ENCODE measurements at regions not wholly inside any gene's neighbourhood (a gene's known extent, or its start where the extent isn't known, plus 50 kb on each side); places are given as distances from the start of the nearest gene placed in this dataset.

- TF ChIP-seq CTCF (IDR thresholded peaks at IDR 0.05) (no peak), POLR2A (IDR thresholded peaks at IDR 0.05) (no peak)
Measured at GRCh38 chr13:106423530-106423929, 111.9 kb downstream of the EFNB2 start.
